Retinal pigment epithelial cell (primary cell): ENCODE measurements at regions not wholly inside any gene's neighbourhood (a gene's known extent, or its start where the extent isn't known, plus 50 kb on each side); places are given as distances from the start of the nearest gene placed in this dataset.

Source experiments
- DNase-seq: peaks from one replicate; pipeline ENCODE4 v3.0.0-alpha.2; 2010; ENCODE audit warnings: low read depth
- H3K4me3 ChIP-seq: 2 replicates; pipeline ENCODE4 v1.5.1; 2011; ENCODE audit warnings: mild to moderate bottlenecking, low read length, control low read depth, moderate library complexity
- TF ChIP-seq, protein P1 (sequence below): conservative IDR thresholded peaks from 2 replicates; pipeline ENCODE4 v1.5.1; 2011; ENCODE audit warnings: low read depth, low read length, control low read depth, inconsistent platforms

DNA sequence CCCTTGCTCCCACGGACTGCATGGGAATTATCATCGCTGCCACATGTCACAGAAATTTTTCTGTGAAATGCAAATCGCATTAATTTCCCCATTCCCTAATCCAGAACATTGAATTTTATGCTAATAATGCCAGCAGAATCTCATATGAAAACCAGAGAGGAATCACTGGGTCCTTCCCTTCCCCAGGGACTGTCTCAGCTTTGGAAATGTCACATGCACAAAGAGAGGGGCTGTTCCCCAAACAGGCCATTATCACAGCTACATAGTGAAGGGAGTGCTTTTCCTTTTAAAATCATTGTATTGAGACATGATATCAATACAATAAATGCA lies 954.5 kb downstream of the BRD1 start:
- H3K4me3 ChIP-seq = no peak overlapping the region
- TF ChIP-seq, protein P1, sequence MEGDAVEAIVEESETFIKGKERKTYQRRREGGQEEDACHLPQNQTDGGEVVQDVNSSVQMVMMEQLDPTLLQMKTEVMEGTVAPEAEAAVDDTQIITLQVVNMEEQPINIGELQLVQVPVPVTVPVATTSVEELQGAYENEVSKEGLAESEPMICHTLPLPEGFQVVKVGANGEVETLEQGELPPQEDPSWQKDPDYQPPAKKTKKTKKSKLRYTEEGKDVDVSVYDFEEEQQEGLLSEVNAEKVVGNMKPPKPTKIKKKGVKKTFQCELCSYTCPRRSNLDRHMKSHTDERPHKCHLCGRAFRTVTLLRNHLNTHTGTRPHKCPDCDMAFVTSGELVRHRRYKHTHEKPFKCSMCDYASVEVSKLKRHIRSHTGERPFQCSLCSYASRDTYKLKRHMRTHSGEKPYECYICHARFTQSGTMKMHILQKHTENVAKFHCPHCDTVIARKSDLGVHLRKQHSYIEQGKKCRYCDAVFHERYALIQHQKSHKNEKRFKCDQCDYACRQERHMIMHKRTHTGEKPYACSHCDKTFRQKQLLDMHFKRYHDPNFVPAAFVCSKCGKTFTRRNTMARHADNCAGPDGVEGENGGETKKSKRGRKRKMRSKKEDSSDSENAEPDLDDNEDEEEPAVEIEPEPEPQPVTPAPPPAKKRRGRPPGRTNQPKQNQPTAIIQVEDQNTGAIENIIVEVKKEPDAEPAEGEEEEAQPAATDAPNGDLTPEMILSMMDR = no peak
- no peak for DNase-seq

DNA sequence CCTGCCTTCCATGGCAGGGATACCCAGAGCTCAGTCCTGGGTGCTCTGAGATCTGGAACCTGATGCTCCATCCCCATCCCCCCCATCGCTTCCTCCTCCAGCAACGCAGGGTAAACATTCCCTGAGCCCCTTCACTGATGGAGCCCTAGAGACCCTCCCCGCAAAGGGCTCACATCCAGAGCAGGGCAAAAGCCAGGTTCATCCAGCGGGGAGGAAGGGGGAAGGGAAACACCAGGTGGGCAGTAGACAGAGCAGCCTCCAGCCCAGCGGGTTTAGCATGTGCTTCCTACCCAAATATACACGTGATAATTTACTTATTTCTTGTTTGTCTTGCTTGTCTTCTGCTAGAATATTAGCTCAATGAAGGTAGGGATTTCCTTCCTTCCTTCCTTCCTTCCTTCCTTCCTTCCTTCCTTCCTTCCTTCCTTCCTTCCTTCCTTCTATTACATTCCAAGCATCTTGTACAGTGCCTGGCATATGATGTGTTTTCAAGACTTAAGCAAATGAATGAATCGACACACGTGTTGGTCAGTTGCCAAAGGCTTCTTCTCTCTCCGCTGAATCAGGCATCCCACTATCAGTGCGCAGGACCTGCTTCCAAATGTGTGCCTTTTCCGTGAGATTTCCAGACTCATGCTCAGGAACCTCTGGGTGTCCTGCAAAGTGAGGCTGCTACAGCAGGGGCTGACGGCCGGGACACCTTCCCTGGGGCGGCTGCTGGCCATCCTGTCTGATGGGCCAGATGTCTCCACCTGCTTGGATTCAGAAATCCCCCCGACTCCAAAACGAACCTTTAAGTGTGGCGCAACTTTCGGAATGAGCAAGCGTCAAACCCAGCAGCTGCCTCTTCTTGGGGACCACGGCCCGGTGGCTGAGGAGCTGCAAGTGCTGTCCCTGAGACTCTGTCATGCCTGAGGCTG lies 955.1 kb downstream of the BRD1 start:
- TF ChIP-seq, protein P1 = no peak
- no peak for DNase-seq
- H3K4me3 ChIP-seq = no peak overlapping the region

DNA sequence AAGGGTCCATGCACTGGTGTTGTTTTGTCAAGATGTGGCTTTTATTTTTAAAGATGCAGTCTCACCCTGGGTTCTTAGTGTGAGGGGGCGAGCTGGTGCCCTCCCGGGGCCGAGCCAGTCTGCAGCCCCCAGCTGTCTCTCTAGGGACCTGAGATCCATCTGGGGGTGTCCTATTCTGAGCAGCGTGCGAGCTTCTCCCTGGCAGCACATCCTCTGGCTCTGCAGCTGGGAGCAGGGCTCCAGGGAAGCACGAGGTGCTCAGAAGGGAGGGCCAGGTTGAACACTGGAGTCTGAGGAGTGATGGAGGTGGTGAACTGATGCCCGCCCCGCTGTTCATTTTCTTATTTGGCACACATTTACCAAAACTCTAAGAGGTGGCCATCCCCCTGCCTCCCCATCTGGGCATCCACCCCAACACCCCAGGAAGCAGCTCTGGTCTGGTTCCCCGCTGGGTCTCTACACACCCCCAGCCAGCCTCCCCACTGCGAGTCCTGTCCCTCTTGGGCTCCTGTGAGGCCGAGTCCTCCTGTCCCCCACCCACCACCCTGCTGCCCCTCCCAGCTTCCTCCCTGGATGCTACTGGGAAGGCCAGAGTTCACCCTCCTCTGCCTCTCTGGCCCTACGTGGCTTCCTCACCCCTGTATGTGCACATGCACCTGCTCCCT lies 956.4 kb downstream of the BRD1 start:
- H3K4me3 ChIP-seq = no peak overlapping the region
- TF ChIP-seq, protein P1 = no peak
- no peak for DNase-seq

DNA sequence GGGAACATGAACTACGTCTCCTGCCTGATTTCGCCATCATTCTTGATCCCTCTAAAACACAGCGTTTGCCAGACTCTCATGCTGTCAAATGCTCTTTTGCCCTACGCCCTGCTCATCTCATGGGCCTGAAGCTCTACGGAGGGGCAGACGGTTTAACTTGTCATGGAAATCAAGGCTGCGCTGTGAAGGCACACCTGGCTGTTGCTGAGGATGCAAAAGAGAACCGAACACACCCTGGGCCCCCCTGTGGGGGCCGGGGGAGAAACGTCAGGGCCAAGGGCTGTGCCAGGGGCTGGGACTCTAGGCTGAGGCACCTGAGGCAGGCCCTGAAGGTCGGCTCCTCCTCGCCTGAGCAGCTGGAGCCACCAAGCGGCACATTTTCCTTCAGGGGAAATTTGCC lies 957.2 kb downstream of the BRD1 start:
- no peak overlapping the region for H3K4me3 ChIP-seq
- TF ChIP-seq, protein P1 = no peak
- no peak for DNase-seq

DNA sequence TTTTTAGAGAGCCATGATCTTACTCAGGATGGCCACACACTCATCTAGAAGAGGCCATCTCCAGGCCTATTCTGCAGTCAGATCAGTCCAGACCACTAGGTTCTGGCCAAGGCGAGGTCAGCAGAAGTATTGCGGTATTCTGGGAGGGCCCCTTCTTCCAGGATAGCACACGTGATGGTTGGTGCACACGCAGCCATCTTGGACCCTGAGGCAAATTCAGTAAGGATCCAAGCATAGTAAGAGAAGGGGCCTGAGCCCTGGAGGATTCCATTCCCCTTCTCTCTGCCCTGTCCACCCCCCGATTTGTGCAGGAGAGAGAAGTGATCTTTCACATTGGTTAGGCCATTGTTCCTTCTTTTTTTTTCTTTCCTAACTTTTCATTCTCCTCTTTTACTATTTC lies 957.9 kb downstream of the BRD1 start:
- DNase-seq = no peak
- no peak overlapping the region for H3K4me3 ChIP-seq
- TF ChIP-seq, protein P1 = no peak

DNA sequence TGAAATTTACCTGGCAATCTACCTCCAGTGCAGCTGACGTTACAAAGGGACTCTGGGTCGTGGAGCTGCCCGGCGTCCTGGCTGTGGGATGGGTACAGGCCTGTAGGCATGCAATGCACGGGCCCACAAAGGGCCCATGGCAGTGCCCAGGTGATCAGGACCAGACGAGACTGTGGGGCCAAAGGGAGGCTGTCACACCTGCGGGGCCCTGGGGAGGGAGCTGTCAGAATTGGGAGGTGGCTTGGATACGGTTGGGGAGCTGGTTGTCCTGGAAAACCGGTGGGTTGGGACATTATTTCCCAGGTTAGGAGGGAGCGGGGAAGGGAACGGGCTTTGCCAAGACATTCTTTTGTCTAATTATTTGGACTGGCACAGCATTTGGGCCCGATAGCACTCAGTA lies 958.5 kb downstream of the BRD1 start:
- DNase-seq = no peak
- TF ChIP-seq, protein P1 = no peak
- H3K4me3 ChIP-seq = no peak overlapping the region

DNA sequence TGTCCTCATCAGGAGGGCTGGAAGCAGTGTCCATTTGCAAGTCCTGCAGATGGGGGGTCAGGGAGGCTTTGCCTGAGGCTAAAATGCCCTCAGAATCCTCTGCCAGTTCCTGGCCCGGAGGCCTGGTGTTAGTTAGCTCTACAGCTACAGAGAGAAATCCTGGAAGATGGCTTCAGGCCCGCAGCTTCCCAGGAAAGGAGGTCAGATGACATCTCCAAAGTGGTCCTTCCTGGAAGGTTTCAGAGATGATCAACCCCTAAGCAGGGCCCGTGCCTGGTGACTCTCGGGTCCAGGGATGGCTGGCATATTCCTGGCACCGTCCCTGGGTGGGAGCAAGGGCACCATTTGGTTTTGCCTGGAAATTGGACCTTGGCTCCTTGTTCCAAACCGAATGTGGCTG lies 959.1 kb downstream of the BRD1 start:
- no peak for DNase-seq
- no peak overlapping the region for H3K4me3 ChIP-seq
- TF ChIP-seq, protein P1 = no peak
